ENCODE measurements at regions not wholly inside any gene's neighbourhood (a gene's known extent, or its start where the extent isn't known, plus 50 kb on each side); places are given as distances from the start of the nearest gene placed in this dataset.
"Not testable (repeated sequence)": the region's sequence is repeated elsewhere in the genome, so short reads cannot be mapped to it uniquely, and the experiment has no call there.

DNA sequence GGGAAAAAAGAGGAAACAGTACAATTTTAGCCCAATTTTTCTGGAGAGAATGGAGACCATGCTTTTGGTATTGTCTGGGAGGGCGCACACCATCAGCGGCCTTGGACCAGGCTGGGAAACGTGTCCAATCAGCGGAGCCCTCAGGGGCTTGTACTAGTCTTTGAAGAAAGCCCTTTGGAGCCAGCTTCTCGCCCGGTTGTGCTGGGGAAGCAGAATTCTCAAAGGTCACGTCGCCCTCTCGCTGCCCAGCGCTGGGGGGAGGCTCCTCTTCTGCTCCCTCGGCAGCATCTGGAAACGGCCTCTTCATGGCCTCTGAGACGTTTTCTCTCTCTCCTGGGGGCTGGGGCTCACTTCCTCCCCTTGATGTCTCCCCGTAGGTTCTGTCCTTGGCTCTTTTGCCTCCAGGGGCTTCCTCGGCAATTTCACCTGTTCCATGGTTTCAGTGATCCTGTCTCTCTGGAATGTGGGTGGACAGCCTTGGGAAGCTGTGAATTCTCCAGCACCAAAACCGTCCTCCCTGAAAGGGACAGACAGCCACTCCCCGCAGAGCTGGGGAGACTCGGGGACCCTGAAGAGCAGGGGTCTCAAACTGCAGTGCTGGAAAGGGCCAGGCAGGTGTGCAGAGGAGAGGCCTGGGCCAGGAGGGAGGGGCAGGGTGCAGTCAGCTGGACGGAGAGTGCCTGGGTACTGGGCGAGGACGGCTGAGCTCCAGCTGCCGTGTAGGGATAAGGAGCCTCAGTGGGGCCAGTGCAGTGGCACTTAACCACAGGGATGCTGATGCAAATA is 80.2 kb downstream of the RPS6KA4 start (continued):
- TF ChIP-seq PAX8 (IDR thresholded peaks at IDR 0.05): no peak
- no peak for TF ChIP-seq GATAD2B (conservative IDR thresholded peaks at IDR 0.05; ENCODE audit: low read depth)

DNA sequence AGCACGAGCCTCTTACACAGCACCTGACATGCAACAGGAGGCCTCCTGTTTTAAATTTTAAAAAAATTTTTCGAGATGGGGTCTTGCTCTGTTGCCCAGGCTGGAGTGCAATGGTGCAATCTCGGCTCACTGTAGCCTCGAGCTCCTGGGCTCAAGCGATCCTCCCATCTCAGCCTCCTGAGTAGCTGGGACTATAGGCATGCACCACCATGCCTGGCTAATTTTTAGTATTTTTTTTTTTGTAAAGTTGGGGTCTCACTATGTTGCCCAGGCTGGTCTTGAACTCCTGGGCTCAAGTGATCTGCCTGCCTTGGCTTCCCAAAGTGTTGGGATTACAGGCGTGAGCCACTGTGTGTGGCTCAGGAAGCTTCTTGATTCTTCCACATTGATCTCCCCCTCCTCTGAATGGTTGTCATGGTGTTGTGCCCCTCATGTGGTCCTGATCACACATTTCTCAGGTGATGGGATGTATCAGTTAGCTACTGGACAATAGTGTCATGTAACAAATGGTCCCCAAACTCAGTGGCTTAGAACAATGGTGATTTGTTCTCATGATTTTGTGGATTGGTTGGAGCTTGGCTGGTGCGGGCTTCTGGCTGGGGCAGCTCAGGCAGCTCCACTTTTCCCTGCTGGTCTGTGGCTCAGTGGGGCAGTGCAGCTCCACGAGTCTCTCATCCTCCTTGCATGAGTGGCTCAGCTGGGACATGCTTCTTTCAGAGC is 81.0 kb downstream of the RPS6KA4 start:
- H3K4me1 ChIP-seq (ENCODE audit: control insufficient read depth, insufficient read depth, low read length); DNase-seq (ENCODE audit: low read depth, low spot score); H4K20me1 ChIP-seq (ENCODE audit: control insufficient read depth, insufficient read depth); intact Hi-C loops (cut with micrococcal nuclease; ENCODE audit: unreplicated experiment); H3K4me3 ChIP-seq; ATAC-seq; BruUV-seq (replicated peaks); H3K9me3 ChIP-seq (replicated peaks; ENCODE audit: control insufficient read depth, insufficient read depth, low read length); H3K79me2 ChIP-seq (ENCODE audit: control insufficient read depth, insufficient read depth, low read length); H3K27ac ChIP-seq (ENCODE audit: control insufficient read depth, insufficient read depth); FAIRE-seq; H3K9ac ChIP-seq (ENCODE audit: control insufficient read depth, insufficient read depth, low read length); H3K4me2 ChIP-seq (ENCODE audit: control insufficient read depth, insufficient read depth); H3K36me3 ChIP-seq (ENCODE audit: control insufficient read depth in 2 of 2, insufficient read depth in 2 of 2, low read length in 1 of 2); RAD21 ChIA-PET (ENCODE audit: unreplicated experiment); H3K27me3 ChIP-seq (replicated peaks in 1 of 2; ENCODE audit: control insufficient read depth in 2 of 2, insufficient read depth in 2 of 2, low read length in 1 of 2); POLR2A ChIA-PET; H2AFZ ChIP-seq (ENCODE audit: control insufficient read depth, low read depth, low read length); in situ Hi-C loops (cut with MboI); SMC1A ChIA-PET (ENCODE audit: uncharacterized antibody, unreplicated experiment): not testable (repeated sequence)
- CTCF ChIA-PET: interaction anchor here (0.9 to 2.2 kb wide), 2 partner anchors 9 to 122 kb away, joined by 4 to 16 read pairs; partner anchors contain the start of genes PRDX5 and TRMT112
- 25% methylated on average over 8 of the region's 8 CpGs for WGBS (ENCODE audit: insufficient coverage, insufficient replicate concordance, low lambda C conversion rate, missing lambda C conversion rate)

DNA sequence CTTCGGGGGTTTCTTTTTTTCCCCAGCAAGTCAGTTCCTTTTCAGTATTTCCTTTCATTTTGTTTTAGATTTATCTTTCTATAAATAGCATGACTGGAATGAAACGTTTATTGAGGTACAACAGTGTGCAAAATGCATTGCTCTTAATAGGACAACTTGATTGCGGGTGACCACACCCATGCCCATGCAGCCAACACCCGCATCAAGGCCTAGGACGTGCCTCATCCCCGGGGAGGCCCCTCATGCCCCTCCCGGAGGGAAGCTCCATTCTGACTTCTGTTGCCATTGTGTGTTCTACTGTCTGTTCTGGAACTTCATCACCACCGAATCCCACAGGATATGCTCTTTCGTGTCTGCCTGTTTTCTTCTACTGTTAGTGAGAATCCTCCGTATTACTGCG is 82.2 kb downstream of the RPS6KA4 start:
- no peaks in the 10 kb centered on the region for H3K36me3 ChIP-seq (ENCODE audit: control insufficient read depth in 2 of 2, insufficient read depth in 2 of 2, low read length in 1 of 2)
- no peak overlapping the region for H3K9ac ChIP-seq (ENCODE audit: control insufficient read depth, insufficient read depth, low read length)
- ChIA-PET SMC1A (ENCODE audit: uncharacterized antibody, unreplicated experiment) (no interaction called here), POLR2A (no interaction called here), CTCF (interaction anchor here (1.0 kb wide), 1 partner anchor 8 kb away, joined by 3 read pairs; no protein-coding TSS in a partner anchor), RAD21 (ENCODE audit: unreplicated experiment) (no interaction called here)
- no peak for ATAC-seq
- no peaks in the 10 kb centered on the region for H4K20me1 ChIP-seq (ENCODE audit: control insufficient read depth, insufficient read depth)
- no peak overlapping the region for H3K27ac ChIP-seq (ENCODE audit: control insufficient read depth, insufficient read depth)
- intact Hi-C loops (cut with micrococcal nuclease; ENCODE audit: unreplicated experiment): no loop called here
- no peaks in the 10 kb centered on the region; the same call in 2 of the 3 replicates for H3K9me3 ChIP-seq (replicated peaks; ENCODE audit: control insufficient read depth, insufficient read depth, low read length)
- WGBS (ENCODE audit: insufficient coverage, insufficient replicate concordance, low lambda C conversion rate, missing lambda C conversion rate): 71% methylated on average over 11 of the region's 11 CpGs
- no peak for FAIRE-seq
- no peak overlapping the region for H2AFZ ChIP-seq (ENCODE audit: control insufficient read depth, low read depth, low read length)
- in situ Hi-C loops (cut with MboI): no loop called here
- TF ChIP-seq GATAD2B (conservative IDR thresholded peaks at IDR 0.05; ENCODE audit: low read depth) (no peak), SUPT20H (IDR thresholded peaks at IDR 0.05; ENCODE audit: borderline replicate concordance, control insufficient read depth, low read depth, low read length) (no peak)
- H3K4me2 ChIP-seq (ENCODE audit: control insufficient read depth, insufficient read depth): no peak overlapping the region
- H3K4me1 ChIP-seq (ENCODE audit: control insufficient read depth, insufficient read depth, low read length): peaks cover 6% of the 10 kb centered on the region; the same call in 1 of the 2 replicates
- H3K4me3 ChIP-seq: no peak overlapping the region
- no peak for DNase-seq (ENCODE audit: low read depth, low spot score)
- peaks cover 0 to 1% of the 10 kb centered on the region in 2 experiments; a peak in 2 of 4 replicates for H3K27me3 ChIP-seq (replicated peaks in 1 of 2; ENCODE audit: control insufficient read depth in 2 of 2, insufficient read depth in 2 of 2, low read length in 1 of 2)
- no peaks in the 10 kb centered on the region for H3K79me2 ChIP-seq (ENCODE audit: control insufficient read depth, insufficient read depth, low read length)
- no TSS peak for BruUV-seq (replicated peaks)

All from GM12878 (cell line).